ENCODE measurements at regions not wholly inside any gene's neighbourhood (a gene's known extent, or its start where the extent isn't known, plus 50 kb on each side); places are given as distances from the start of the nearest gene placed in this dataset.

DNA sequence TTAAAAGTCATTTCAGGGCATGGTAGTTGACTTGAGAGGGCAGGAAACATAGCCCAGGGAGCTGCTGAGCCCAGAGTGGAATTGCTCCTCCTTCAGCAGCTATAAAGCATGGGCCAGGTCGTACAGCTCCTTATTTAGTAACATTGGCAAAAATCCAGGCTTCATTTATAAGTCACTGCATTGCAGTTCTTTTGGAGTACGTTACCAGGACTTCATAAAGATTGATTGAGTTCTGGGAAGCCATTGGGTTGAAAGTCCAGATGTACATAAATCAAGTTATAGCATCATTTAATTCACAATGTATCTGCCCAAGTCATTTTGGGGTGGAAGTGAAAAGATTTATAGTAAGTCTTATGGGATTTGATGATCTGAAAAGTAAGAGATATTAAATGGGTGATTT is 53.0 kb upstream of the ANKEF1 start:
- H3K36me3 Mint-ChIP-seq (ENCODE audit: insufficient read depth in 2 of 2) = no peaks in the 10 kb centered on the region
- DNase-seq = no peak
- H3K27ac Mint-ChIP-seq = peak overlapping the region; percentile 14
- H3K9me3 Mint-ChIP-seq = no peaks in the 10 kb centered on the region
- peaks cover 8% of the 10 kb centered on the region for H3K4me1 Mint-ChIP-seq (ENCODE audit: low read depth)
- H3K27me3 Mint-ChIP-seq (ENCODE audit: low read depth) = peaks cover 12% of the 10 kb centered on the region
- no peak overlapping the region for H3K4me3 Mint-ChIP-seq
- ATAC-seq (replicated peaks in 1 of 2) = no peak

DNA sequence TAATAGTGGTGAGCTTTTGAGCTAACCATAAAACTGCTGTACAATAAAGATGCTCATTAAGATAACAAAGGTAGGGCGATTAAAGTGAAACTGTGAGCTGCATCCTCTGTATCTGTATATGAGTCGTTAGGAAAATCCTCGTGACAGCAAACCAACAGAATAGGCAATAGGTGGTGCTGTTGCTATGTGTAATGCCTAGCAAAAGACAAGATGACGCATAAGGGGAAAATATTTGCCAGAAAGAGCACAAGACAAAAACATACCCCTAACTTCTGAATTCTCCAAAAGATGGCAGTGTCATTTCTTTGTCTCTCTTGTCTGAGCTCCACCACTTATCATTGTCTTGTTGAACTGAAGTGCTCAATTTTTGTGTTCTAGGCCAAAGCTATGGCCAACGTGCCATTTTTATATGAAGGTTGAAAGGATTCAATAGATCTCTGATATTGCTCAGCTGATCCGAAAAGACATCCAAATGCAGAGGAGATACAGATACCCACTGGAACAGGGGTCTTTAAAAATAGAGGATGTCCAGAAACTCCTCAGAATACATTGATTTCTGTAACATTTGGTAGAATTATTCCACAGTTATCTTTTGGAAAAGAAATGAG is 56.3 kb upstream of the ANKEF1 start:
- peaks cover 8% of the 10 kb centered on the region for H3K4me1 Mint-ChIP-seq (ENCODE audit: low read depth)
- no peak overlapping the region for H3K4me3 Mint-ChIP-seq
- no peaks in the 10 kb centered on the region for H3K9me3 Mint-ChIP-seq
- no peaks in the 10 kb centered on the region for H3K36me3 Mint-ChIP-seq (ENCODE audit: insufficient read depth in 2 of 2)
- peak; percentile 94 to 96 for ATAC-seq (replicated peaks in 1 of 2)
- H3K27ac Mint-ChIP-seq = no peak overlapping the region
- H3K27me3 Mint-ChIP-seq (ENCODE audit: low read depth) = peaks cover 16% of the 10 kb centered on the region
- peak; percentile 24 to 29 for DNase-seq

DNA sequence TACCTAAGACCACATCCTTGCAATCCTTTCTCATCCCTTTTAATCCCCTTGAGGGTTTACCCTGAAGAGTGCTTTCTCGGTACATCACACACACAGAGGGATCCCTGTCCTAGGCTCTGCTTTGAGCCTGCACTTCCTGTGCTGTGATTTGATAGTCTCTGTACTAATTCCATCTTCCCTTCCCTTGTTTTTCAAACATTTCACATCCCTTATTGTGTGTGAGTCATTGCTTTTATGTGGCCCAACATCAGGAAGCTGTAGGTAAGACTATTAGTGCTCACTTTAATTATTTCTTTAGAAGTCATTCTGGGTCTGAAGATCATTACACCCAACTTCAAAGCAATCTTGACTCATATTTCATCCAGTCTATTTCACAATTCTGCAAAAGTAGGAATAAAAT is 57.2 kb upstream of the ANKEF1 start:
- H3K36me3 Mint-ChIP-seq (ENCODE audit: insufficient read depth in 2 of 2) = no peaks in the 10 kb centered on the region
- no peak for ATAC-seq (replicated peaks in 1 of 2)
- H3K27me3 Mint-ChIP-seq (ENCODE audit: low read depth) = peaks cover 16% of the 10 kb centered on the region
- no peak for DNase-seq
- H3K9me3 Mint-ChIP-seq = no peaks in the 10 kb centered on the region
- no peak overlapping the region for H3K27ac Mint-ChIP-seq
- H3K4me3 Mint-ChIP-seq = no peak overlapping the region
- H3K4me1 Mint-ChIP-seq (ENCODE audit: low read depth) = peaks cover 8% of the 10 kb centered on the region

DNA sequence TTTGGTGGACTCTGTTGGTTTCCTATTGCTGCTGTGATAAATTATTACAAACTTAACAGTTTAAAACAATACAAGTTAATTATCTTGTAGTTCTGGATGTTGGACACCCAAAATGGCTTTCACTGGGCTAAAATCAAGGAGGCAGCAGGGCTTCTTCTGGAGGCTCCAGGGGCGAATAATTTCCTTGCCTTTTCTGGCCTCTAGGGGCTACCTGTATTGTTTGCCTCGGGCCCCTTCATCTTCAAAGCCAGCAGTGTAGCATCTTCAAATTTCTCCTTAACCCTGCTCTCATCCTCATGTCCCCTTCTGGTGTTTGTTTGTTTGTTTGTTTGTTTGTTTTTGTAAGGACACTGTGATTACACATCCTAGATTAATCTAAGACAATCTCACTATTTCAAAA is 60.5 kb upstream of the ANKEF1 start:
- no peak overlapping the region for H3K27ac Mint-ChIP-seq
- H3K9me3 Mint-ChIP-seq = no peaks in the 10 kb centered on the region
- ATAC-seq (replicated peaks in 1 of 2) (no peak), DNase-seq (no peak)
- no peaks in the 10 kb centered on the region for H3K36me3 Mint-ChIP-seq (ENCODE audit: insufficient read depth in 2 of 2)
- H3K4me3 Mint-ChIP-seq = no peak overlapping the region
- H3K27me3 Mint-ChIP-seq (ENCODE audit: low read depth) = peaks cover 16% of the 10 kb centered on the region
- peaks cover 8% of the 10 kb centered on the region for H3K4me1 Mint-ChIP-seq (ENCODE audit: low read depth)

DNA sequence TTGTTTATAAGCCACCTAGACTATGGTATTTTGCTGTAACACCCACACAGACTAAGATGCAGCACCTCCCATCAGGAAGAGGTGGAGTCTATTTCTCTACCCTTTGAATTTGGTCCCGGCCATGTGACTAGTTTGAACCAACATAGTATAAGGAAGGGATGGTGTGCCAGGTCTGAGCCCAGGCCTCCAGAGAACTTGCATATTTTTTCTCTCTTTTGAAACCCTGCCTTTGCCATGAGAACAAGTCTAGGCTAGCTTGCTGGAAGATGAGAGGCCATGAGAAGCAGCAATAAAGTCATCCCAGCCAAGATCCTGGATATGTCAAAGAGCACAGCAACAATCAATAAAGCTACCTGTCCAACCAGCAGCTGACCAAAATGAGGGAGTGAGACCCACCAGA is 63.0 kb upstream of the ANKEF1 start:
- Mint-ChIP-seq H3K27me3 (ENCODE audit: low read depth) (peaks cover 13% of the 10 kb centered on the region), H3K36me3 (ENCODE audit: insufficient read depth in 2 of 2) (no peaks in the 10 kb centered on the region), H3K27ac (no peak overlapping the region), H3K4me3 (no peak overlapping the region), H3K9me3 (no peaks in the 10 kb centered on the region), H3K4me1 (ENCODE audit: low read depth) (no peaks in the 10 kb centered on the region)
- DNase-seq = no peak
- ATAC-seq (replicated peaks in 1 of 2) = no peak

DNA sequence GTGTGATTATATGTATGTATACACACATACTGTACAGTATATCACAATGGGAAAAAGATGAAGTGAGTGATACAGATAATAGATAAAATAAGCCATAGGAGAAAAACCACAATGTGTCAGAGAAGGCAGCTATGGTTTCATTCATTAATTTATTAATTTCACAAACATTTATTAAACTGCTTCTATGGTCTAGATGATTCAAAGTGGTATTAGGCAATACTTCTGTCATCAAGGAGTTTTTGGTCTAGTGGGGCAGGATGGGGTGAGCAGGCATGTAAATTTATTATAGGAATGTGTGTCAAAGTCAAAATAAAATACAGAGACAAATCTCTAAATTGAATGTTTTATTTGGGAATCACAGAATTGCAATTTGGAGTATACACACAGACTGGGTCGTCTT is 65.2 kb upstream of the ANKEF1 start:
- H3K27me3 Mint-ChIP-seq (ENCODE audit: low read depth) = peaks cover 16% of the 10 kb centered on the region
- DNase-seq = no peak
- no peak overlapping the region for H3K27ac Mint-ChIP-seq
- no peaks in the 10 kb centered on the region for H3K4me1 Mint-ChIP-seq (ENCODE audit: low read depth)
- no peaks in the 10 kb centered on the region for H3K9me3 Mint-ChIP-seq
- no peak overlapping the region for H3K4me3 Mint-ChIP-seq
- H3K36me3 Mint-ChIP-seq (ENCODE audit: insufficient read depth in 2 of 2) = no peaks in the 10 kb centered on the region
- no peak for ATAC-seq (replicated peaks in 1 of 2)

DNA sequence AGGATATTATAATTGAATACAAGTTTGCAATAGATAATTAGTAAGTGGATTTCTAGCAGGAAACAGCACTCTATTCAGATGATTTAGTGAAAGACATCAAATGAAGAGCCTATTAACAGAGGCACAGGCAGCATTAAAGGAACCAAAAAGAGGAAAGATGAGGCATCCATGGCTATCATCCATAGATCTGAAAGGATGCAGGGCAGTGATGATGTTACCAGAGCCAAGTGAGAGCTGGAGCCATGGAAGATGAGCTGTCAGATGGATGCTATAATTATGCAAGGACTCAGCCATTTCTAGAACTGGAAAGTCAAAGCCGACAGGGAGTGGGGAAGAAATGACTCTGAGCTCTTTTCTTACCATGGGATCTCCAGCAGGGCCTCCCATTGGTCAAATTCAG is 66.8 kb upstream of the ANKEF1 start:
- Mint-ChIP-seq H3K27ac (no peak overlapping the region), H3K27me3 (ENCODE audit: low read depth) (peaks cover 17% of the 10 kb centered on the region), H3K36me3 (ENCODE audit: insufficient read depth in 2 of 2) (no peaks in the 10 kb centered on the region), H3K4me3 (no peak overlapping the region), H3K9me3 (no peaks in the 10 kb centered on the region), H3K4me1 (ENCODE audit: low read depth) (no peaks in the 10 kb centered on the region)
- no peak for ATAC-seq (replicated peaks in 1 of 2)
- DNase-seq = no peak

DNA sequence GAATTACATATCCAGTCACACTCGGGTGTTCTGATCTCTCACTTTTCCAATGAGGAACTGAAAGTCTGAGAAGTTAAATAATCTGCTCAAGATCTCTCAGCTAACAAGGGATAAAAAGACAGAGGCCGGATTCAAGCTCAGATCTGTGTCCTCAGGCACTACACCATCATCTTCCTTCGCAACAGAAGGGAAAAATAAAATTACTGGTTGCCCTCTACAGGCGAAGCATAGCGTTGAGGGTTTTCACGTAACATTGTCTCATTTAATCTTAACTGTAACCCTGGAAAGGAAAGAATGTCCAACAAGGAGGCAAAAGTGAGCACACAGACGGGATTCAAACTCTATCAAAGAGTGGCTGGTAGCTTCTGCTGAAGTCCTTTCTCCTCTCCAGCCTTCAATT is 67.8 kb upstream of the ANKEF1 start:
- Mint-ChIP-seq H3K4me1 (ENCODE audit: low read depth) (no peaks in the 10 kb centered on the region), H3K27ac (no peak overlapping the region), H3K36me3 (ENCODE audit: insufficient read depth in 2 of 2) (no peaks in the 10 kb centered on the region), H3K4me3 (no peak overlapping the region), H3K9me3 (no peaks in the 10 kb centered on the region), H3K27me3 (ENCODE audit: low read depth) (peaks cover 17% of the 10 kb centered on the region)
- DNase-seq = no peak
- no peak for ATAC-seq (replicated peaks in 1 of 2)

DNA sequence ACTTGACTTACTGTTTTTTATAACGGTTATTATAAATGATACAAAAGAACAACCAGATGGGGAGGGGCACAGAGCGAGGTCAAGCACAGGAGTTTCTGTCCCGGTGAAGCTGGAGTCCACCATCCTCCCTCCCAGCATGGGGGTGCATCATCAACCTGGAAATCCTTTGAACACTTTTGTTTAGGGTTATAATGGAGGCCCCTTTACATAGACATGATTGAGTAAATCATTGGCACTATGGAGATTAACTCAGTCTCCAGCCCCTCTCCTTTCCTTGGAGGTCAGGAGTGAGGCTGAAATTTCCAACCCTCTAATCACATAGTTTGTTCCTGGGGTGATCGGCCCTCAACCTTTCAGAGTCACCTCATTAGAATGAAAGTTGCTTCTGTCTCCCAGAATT is 71.8 kb upstream of the ANKEF1 start:
- H3K36me3 Mint-ChIP-seq (ENCODE audit: insufficient read depth in 2 of 2) = no peaks in the 10 kb centered on the region
- no peak overlapping the region for H3K27ac Mint-ChIP-seq
- H3K4me1 Mint-ChIP-seq (ENCODE audit: low read depth) = no peaks in the 10 kb centered on the region

DNA sequence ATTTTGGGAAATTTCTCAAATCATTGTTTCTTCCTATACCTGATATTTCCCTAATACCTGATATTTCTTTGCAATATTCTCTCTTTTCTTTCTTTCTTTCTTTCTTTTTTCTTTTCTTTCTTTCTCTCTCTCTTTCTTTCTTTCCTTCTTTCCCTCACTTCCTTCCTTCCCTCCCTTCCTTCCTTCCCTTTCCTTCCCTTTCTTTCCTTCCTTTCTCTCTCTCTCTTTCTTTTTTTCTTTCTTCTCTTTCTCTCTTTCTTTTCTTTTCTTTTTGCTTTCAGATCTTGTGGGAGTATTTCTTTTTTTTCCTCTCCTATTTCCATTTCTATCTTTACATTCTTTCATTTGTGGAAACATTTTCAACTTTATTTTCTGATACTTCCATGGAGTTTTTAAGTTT is 76.1 kb upstream of the ANKEF1 start:
- Mint-ChIP-seq H3K27ac (no peak overlapping the region), H3K4me3 (no peak overlapping the region), H3K27me3 (ENCODE audit: low read depth) (no peaks in the 10 kb centered on the region), H3K9me3 (no peaks in the 10 kb centered on the region), H3K36me3 (ENCODE audit: insufficient read depth in 2 of 2) (no peaks in the 10 kb centered on the region), H3K4me1 (ENCODE audit: low read depth) (no peaks in the 10 kb centered on the region)
- ATAC-seq (replicated peaks in 1 of 2) (no peak), DNase-seq (no peak)

More for the DNA sequence above, 71.8 kb upstream of the ANKEF1 start:
- Mint-ChIP-seq H3K4me3 (no peak overlapping the region), H3K27me3 (ENCODE audit: low read depth) (peaks cover 14% of the 10 kb centered on the region), H3K9me3 (no peaks in the 10 kb centered on the region)
- ATAC-seq (replicated peaks in 1 of 2) = no peak
- DNase-seq = no peak

DNA sequence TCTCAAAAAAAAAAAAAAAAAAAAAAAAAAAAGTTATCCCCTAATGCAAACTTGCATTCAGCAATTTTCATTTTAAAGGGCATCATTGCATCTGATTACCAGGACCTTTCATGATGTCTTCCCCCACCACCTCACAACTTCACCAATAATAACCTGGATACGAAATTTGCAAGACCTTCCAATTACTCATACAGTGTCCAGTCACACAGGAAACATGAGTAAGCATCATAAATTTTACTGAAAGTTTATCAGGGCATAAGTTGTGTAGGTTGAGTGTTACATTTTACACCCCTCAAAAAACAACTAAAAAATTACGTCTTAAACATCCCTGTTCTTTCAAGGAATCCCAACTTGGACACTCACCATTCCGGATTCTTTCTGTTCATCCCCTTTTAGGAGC is 79.1 kb upstream of the ANKEF1 start:
- Mint-ChIP-seq H3K9me3 (no peaks in the 10 kb centered on the region), H3K36me3 (ENCODE audit: insufficient read depth in 2 of 2) (no peaks in the 10 kb centered on the region), H3K27me3 (ENCODE audit: low read depth) (peaks cover 14% of the 10 kb centered on the region), H3K27ac (no peak overlapping the region), H3K4me3 (no peak overlapping the region), H3K4me1 (ENCODE audit: low read depth) (no peaks in the 10 kb centered on the region)
- DNase-seq (no peak), ATAC-seq (replicated peaks in 1 of 2) (no peak)

DNA sequence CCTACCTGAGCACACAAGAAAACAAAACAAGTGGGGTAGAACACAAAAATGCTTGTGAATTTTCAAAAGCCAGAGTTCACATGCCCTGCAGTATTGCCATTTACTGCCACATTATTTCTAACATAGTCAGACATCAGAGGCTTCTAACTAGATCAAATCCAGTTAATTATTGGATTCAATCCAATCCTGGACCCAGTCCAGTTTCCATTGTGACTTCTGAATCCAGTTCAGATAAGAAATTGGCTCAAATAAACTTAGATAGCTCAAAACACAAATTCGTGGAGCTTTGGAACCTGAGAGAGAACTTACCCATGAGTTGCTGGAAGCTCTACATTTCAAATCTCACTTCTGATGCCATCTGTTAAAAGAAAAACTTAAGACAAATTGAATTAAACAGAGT is 85.2 kb upstream of the ANKEF1 start:
- DNase-seq = no peak
- H3K4me1 Mint-ChIP-seq (ENCODE audit: low read depth) = no peaks in the 10 kb centered on the region

DNA sequence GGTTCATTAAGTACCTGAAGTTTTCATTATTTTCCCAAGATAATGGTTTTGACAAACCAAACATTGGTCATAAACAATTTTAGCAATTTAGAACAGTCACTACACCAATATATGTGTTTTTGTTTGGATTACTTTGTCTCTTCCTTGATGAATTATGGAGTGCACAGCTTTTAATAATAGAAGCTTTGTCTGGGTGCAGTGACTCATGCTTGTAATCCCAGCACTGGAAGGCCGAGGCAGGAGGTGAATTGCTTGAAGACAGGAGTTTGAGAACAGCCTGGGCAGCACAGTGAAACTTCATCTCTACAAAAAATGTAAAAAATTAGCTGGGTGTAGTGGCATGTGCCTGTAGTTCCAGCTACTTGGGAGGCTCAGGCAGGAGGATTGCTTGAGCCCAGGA is 89.4 kb upstream of the ANKEF1 start:
- no peak overlapping the region for H3K4me3 Mint-ChIP-seq
- no peaks in the 10 kb centered on the region for H3K9me3 Mint-ChIP-seq
- no peak for ATAC-seq (replicated peaks in 1 of 2)

More for the DNA sequence above, 85.2 kb upstream of the ANKEF1 start:
- Mint-ChIP-seq H3K9me3 (no peaks in the 10 kb centered on the region), H3K4me3 (no peak overlapping the region), H3K27me3 (ENCODE audit: low read depth) (peaks cover 14% of the 10 kb centered on the region), H3K27ac (no peak overlapping the region), H3K36me3 (ENCODE audit: insufficient read depth in 2 of 2) (no peaks in the 10 kb centered on the region)
- no peak for ATAC-seq (replicated peaks in 1 of 2)

DNA sequence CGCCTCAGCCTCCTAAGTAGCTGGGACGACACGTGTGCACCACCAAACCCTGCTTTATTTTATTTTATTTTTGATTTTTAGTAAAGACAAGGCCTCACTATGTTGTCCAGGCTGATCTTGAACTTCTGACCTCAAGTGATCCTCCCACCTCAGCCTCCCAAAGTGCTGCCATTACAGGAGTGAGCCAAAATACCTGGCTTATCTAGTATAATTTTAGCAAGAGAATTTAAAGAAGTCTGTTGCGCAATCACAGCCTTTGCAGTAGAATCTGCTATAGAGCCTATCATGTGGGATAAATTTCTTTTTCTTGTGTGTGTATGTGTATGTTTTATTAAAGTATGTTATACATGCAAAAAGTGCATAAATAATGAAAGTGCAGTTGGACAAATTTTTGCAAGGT is 92.1 kb upstream of the ANKEF1 start:
- Mint-ChIP-seq H3K36me3 (ENCODE audit: insufficient read depth in 2 of 2) (no peaks in the 10 kb centered on the region), H3K27me3 (ENCODE audit: low read depth) (no peaks in the 10 kb centered on the region), H3K4me1 (ENCODE audit: low read depth) (no peaks in the 10 kb centered on the region), H3K4me3 (no peak overlapping the region), H3K27ac (no peak overlapping the region), H3K9me3 (no peaks in the 10 kb centered on the region)
- no peak for DNase-seq
- no peak for ATAC-seq (replicated peaks in 1 of 2)

More for the DNA sequence above, 89.4 kb upstream of the ANKEF1 start:
- Mint-ChIP-seq H3K36me3 (ENCODE audit: insufficient read depth in 2 of 2) (no peaks in the 10 kb centered on the region), H3K27ac (no peak overlapping the region), H3K27me3 (ENCODE audit: low read depth) (no peaks in the 10 kb centered on the region), H3K4me1 (ENCODE audit: low read depth) (no peaks in the 10 kb centered on the region)
- no peak for DNase-seq

All from activated T-cell treated with anti-CD3 and anti-CD28 coated beads, Interleukin-2, amount 50 U/mL, for 72 hours (primary cell).